Bronchial epithelial cell (primary cell): ENCODE measurements at regions not wholly inside any gene's neighbourhood (a gene's known extent, or its start where the extent isn't known, plus 50 kb on each side); places are given as distances from the start of the nearest gene placed in this dataset.

Experiments used
- DNase-seq: peaks from one replicate; pipeline ENCODE4 v3.0.0-alpha.2; 2010; ENCODE audit warnings: low read depth
- FAIRE-seq: peaks from 2 replicates; lab custom pipeline; 2011; peaks lifted over from hg19 to GRCh38; lab: Jason Lieb, UNC
- H3K27me3 ChIP-seq: 2 replicates; pipeline ENCODE4 v1.5.1; 2011; ENCODE audit warnings: low read length; ENCODE audit not compliant: control insufficient read depth, insufficient read depth
- H3K36me3 ChIP-seq: 2 replicates; pipeline ENCODE4 v1.5.1; 2011; ENCODE audit warnings: low read length; ENCODE audit not compliant: control insufficient read depth, insufficient read depth
- H3K4me3 ChIP-seq: 2 replicates; pipeline ENCODE4 v1.5.1; 2011; ENCODE audit warnings: mild to moderate bottlenecking, low read depth, low read length, control low read depth
- CTCF ChIP-seq: IDR thresholded peaks from 2 replicates; pipeline ENCODE4 v1.5.1; 2011; ENCODE audit warnings: mild to moderate bottlenecking, moderate library complexity, low read length, control low read depth, inconsistent platforms; ENCODE audit not compliant: insufficient read depth, severe bottlenecking

DNA sequence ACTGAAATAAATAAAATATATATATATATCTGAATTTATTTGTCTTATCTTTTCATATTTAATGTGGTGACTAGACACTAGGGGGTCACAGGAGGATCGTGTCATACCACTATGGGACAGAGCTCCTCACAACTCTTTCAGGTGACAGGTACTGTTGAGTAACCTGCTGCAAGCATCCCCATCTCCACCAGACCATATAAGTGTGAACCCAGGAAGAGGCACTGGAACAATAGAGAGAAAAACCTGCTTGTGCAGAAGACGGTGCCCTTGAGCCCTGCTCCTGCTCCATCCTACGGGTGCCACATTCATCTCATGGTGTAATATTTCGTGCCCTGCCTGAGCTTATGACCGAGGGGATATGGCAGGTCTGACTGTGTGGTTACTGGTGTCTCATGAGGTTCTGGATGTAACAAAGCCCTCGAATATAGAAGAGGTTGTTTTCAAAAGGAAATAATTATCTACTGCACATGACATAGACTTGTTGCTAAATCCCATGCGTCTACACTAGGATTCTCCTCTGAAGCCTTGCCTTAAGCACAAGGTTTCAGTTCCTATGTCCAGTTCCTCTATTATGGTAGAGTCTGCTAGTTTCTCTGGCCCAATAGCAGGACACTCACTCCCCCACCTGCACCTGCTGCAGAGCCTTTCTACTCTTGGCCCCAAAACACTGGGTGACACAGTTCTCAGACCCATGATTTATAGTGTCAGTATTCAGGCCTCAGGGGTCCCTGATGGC lies 70.4 kb downstream of the GGTLC2 start:
- DNase-seq (no peak), FAIRE-seq (no peak)
- Histone ChIP-seq H3K36me3 (no peaks in the 10 kb centered on the region), H3K27me3 (no peaks in the 10 kb centered on the region), H3K4me3 (no peak overlapping the region)
- TF ChIP-seq CTCF, result no peak

GRCh38 chr22:22716136-22716665 lies 71.8 kb downstream of the GGTLC2 start:
- H3K36me3 ChIP-seq, result no peaks in the 10 kb centered on the region
- H3K27me3 ChIP-seq, result no peaks in the 10 kb centered on the region
- DNase-seq, result no peak
- H3K4me3 ChIP-seq, result no peak overlapping the region
- no peak for FAIRE-seq
- no peak for TF ChIP-seq CTCF

GRCh38 chr22:22717664-22718063 lies 73.2 kb downstream of the GGTLC2 start:
- Histone ChIP-seq H3K27me3 (no peaks in the 10 kb centered on the region), H3K4me3 (no peak overlapping the region), H3K36me3 (no peaks in the 10 kb centered on the region)
- no peak for TF ChIP-seq CTCF
- DNase-seq (no peak), FAIRE-seq (no peak)

GRCh38 chr22:22720201-22720723 lies 75.8 kb downstream of the GGTLC2 start:
- peak; percentile 66 for FAIRE-seq
- no peaks in the 10 kb centered on the region for H3K36me3 ChIP-seq
- DNase-seq, result peak; percentile 41
- H3K4me3 ChIP-seq, result no peak overlapping the region
- no peaks in the 10 kb centered on the region for H3K27me3 ChIP-seq
- peak; percentile 43 for TF ChIP-seq CTCF

DNA sequence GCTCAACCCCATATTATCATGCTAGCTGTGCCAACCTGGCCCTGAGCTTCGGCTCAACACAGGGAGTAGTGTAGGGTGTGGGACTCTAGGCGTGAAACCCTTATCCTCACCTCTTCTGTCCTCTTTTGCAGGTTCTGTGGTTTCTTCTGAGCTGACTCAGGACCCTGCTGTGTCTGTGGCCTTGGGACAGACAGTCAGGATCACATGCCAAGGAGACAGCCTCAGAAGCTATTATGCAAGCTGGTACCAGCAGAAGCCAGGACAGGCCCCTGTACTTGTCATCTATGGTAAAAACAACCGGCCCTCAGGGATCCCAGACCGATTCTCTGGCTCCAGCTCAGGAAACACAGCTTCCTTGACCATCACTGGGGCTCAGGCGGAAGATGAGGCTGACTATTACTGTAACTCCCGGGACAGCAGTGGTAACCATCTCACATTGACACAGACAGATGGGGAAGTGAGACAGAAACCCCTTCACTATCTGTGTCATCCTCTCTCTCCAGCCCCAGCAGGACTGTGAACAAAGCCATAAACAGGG lies 76.4 kb downstream of the GGTLC2 start:
- no peaks in the 10 kb centered on the region for H3K27me3 ChIP-seq
- DNase-seq (peak; percentile 6), FAIRE-seq (peak; percentile 43)
- TF ChIP-seq CTCF, result no peak
- H3K36me3 ChIP-seq, result no peaks in the 10 kb centered on the region
- no peak overlapping the region for H3K4me3 ChIP-seq
